ENCODE measurements at regions not wholly inside any gene's neighbourhood (a gene's known extent, or its start where the extent isn't known, plus 50 kb on each side); places are given as distances from the start of the nearest gene placed in this dataset.

- Histone ChIP-seq H3K4me3 (no peak overlapping the region), H3K9me3 (no peaks in the 10 kb centered on the region), H3K4me1 (peaks cover 11% of the 10 kb centered on the region), H3K27me3 (ENCODE audit: low read depth) (no peaks in the 10 kb centered on the region), H3K36me3 (replicated peaks) (no peaks in the 10 kb centered on the region; the same call in 1 of the 2 replicates)
- in situ Hi-C loops (cut with MboI; ENCODE audit: low sequenced_read_pairs), result loop anchor here (25.0 kb wide), 1 partner anchor 674 kb away; the partner anchor contains the start of gene FAT4
- no peak for DNase-seq (ENCODE audit: low spot score in 2 of 2)
Observed at GRCh38 chr4:125986307-125986706, 671.6 kb downstream of the FAT4 start.

- no peak overlapping the region for H3K4me3 ChIP-seq
- in situ Hi-C loops (cut with MboI; ENCODE audit: low sequenced_read_pairs), result loop anchor here (25.0 kb wide), 1 partner anchor 676 kb away; the partner anchor contains the start of gene FAT4
- H3K27me3 ChIP-seq (ENCODE audit: low read depth), result no peaks in the 10 kb centered on the region
- H3K36me3 ChIP-seq (replicated peaks), result no peaks in the 10 kb centered on the region; the same call in 1 of the 2 replicates
- DNase-seq (ENCODE audit: low spot score in 2 of 2), result no peak
- peaks cover 11% of the 10 kb centered on the region for H3K4me1 ChIP-seq
- H3K9me3 ChIP-seq, result no peaks in the 10 kb centered on the region
Observed at GRCh38 chr4:125988464-125988863, 673.7 kb downstream of the FAT4 start.

DNA sequence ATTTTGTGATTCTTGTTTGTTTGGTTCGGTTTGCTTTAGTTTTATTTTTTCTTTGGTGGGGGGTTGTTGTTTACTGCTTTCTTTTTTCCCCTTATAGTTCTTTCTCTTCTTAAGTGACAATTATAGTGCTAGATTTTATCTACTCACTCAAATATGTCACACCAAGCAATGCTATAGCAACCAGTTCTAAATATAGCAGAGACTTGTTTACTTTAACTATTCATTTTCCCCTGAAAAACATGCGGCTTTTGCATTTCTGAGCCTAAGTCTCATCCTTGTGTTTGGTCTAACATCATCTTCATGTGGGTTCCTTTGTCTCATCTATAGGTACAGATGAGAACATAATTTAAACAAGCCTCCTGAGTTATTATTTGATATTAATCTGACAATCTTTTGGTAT is 676.6 kb downstream of the FAT4 start:
- Histone ChIP-seq H3K36me3 (replicated peaks) (no peaks in the 10 kb centered on the region; the same call in 1 of the 2 replicates), H3K4me3 (no peak overlapping the region), H3K9me3 (no peaks in the 10 kb centered on the region), H3K27me3 (ENCODE audit: low read depth) (no peaks in the 10 kb centered on the region), H3K4me1 (no peaks in the 10 kb centered on the region)
- no peak for DNase-seq (ENCODE audit: low spot score in 2 of 2)
- in situ Hi-C loops (cut with MboI; ENCODE audit: low sequenced_read_pairs), result loop anchor here (25.0 kb wide), 1 partner anchor 679 kb away; the partner anchor contains the start of gene FAT4

DNA sequence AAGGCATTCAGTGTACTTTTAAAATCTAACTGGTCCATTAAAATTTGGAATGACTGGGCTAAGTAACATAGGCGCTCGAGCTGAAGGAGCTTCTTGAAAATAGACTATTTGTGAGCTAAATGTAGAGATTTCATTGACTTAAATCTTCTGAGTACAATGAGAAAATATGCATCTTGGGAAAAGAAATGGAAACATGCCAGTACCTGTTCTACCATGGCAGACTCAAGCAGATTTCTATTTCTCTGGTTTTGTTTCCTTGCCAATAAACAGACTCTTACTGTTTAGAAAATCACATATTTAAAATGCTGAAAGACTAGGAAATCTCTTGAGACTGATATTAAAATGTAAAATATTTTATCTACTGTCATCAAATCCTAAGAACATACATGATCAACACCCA is 678.1 kb downstream of the FAT4 start:
- H3K4me3 ChIP-seq, result no peak overlapping the region
- no peaks in the 10 kb centered on the region for H3K4me1 ChIP-seq
- in situ Hi-C loops (cut with MboI; ENCODE audit: low sequenced_read_pairs), result loop anchor here (25.0 kb wide), 1 partner anchor 681 kb away; the partner anchor contains the start of gene FAT4
- no peak for DNase-seq (ENCODE audit: low spot score in 2 of 2)
- no peaks in the 10 kb centered on the region; the same call in 1 of the 2 replicates for H3K36me3 ChIP-seq (replicated peaks)
- H3K9me3 ChIP-seq, result no peaks in the 10 kb centered on the region
- H3K27me3 ChIP-seq (ENCODE audit: low read depth), result no peaks in the 10 kb centered on the region

GRCh38 chr4:125994024-125994423 is 679.3 kb downstream of the FAT4 start:
- Histone ChIP-seq H3K9me3 (no peaks in the 10 kb centered on the region), H3K4me1 (no peaks in the 10 kb centered on the region), H3K4me3 (no peak overlapping the region), H3K27me3 (ENCODE audit: low read depth) (no peaks in the 10 kb centered on the region), H3K36me3 (replicated peaks) (no peaks in the 10 kb centered on the region; the same call in 1 of the 2 replicates)
- no peak for DNase-seq (ENCODE audit: low spot score in 2 of 2)
- in situ Hi-C loops (cut with MboI; ENCODE audit: low sequenced_read_pairs), result loop anchor here (25.0 kb wide), 1 partner anchor 682 kb away; the partner anchor contains the start of gene FAT4

DNA sequence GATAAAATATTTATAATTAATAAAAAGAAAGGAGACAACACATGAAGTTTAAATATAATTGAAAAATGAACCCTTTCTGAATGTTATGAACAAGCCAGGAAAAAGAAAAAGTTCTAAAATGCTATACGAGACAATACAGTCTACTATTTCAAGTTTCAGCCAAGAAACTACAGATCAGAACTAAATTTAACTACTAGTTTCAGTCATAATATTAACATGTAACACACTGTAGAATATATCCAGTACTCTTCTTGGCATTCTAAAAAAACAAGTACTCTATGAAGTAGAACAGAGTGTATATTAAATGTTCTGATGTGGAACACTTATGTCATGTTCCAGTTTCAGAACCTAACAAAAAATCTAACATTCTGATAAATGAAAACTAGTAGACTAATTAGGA is 679.7 kb downstream of the FAT4 start:
- H3K4me1 ChIP-seq, result no peaks in the 10 kb centered on the region
- in situ Hi-C loops (cut with MboI; ENCODE audit: low sequenced_read_pairs), result loop anchor here (25.0 kb wide), 1 partner anchor 682 kb away; the partner anchor contains the start of gene FAT4
- H3K4me3 ChIP-seq, result no peak overlapping the region
- no peaks in the 10 kb centered on the region for H3K9me3 ChIP-seq
- no peaks in the 10 kb centered on the region for H3K36me3 ChIP-seq (replicated peaks)
- no peak for DNase-seq (ENCODE audit: low spot score in 2 of 2)
- H3K27me3 ChIP-seq (ENCODE audit: low read depth), result no peaks in the 10 kb centered on the region

- H3K9me3 ChIP-seq, result no peaks in the 10 kb centered on the region
- no peak overlapping the region for H3K4me3 ChIP-seq
- in situ Hi-C loops (cut with MboI; ENCODE audit: low sequenced_read_pairs), result no loop called here
- no peaks in the 10 kb centered on the region for H3K27me3 ChIP-seq (ENCODE audit: low read depth)
- peak; percentile 44 to 45 for DNase-seq (ENCODE audit: low spot score in 2 of 2)
- peaks cover 25% of the 10 kb centered on the region for H3K4me1 ChIP-seq
- H3K36me3 ChIP-seq (replicated peaks), result no peaks in the 10 kb centered on the region
Observed at GRCh38 chr4:126004941-126005340, 690.2 kb downstream of the FAT4 start.

- no peak overlapping the region for H3K4me3 ChIP-seq
- no peaks in the 10 kb centered on the region for H3K27me3 ChIP-seq (ENCODE audit: low read depth)
- DNase-seq (ENCODE audit: low spot score in 2 of 2), result no peak
- H3K4me1 ChIP-seq, result peaks cover 17% of the 10 kb centered on the region
- in situ Hi-C loops (cut with MboI; ENCODE audit: low sequenced_read_pairs), result no loop called here
- no peaks in the 10 kb centered on the region for H3K9me3 ChIP-seq
- H3K36me3 ChIP-seq (replicated peaks), result no peaks in the 10 kb centered on the region
Observed at GRCh38 chr4:126007142-126007541, 692.4 kb downstream of the FAT4 start.

DNA sequence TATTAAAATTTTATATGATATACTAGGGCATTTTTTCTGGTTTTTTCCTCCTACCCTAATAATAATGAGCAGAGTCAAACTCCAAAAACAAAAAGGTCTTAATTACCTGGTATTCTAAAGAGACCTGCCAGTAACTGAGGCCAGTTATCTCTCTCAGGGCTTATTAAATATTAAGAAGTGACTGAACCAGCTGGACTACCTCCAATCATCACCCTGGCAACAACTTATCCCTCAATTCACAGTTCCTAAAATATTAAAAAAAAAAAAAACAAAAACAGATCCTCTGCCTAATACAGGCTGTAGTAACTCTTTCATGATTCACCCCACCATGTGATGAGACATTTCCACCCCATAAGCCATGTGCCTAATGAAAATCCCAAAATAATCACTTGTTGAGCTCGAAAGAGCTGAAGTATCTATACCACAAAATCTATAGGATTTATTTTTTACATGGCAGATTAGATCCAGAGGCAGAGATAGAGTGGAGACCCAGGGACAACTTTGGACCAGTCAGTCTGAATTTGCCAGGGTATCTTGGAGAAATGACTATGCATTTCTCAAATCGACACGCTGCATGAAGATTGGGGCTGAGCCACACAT is 698.0 kb downstream of the FAT4 start:
- Histone ChIP-seq H3K4me1 (no peaks in the 10 kb centered on the region), H3K9me3 (no peaks in the 10 kb centered on the region), H3K36me3 (replicated peaks) (no peaks in the 10 kb centered on the region), H3K27me3 (ENCODE audit: low read depth) (no peaks in the 10 kb centered on the region), H3K4me3 (no peak overlapping the region)
- in situ Hi-C loops (cut with MboI; ENCODE audit: low sequenced_read_pairs), result no loop called here
- DNase-seq (ENCODE audit: low spot score in 2 of 2), result no peak

DNA sequence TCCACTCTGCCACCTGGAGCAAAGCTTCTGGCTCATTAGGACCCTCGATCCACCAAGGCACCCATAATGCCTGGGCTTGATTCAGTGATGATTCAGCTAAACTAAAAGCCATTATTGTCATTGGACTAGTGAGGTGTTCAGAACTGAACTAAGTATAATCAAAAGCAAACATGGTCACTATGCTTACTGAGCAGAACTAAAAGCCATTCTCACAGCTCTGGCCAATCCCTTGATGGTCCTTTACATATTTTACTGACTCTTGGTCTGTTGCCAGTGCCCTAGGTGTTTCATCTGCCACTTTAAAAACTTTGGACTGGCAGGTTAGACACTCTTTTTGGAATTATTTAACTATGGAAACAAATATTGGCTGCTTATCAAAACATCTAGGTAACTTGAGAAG is 703.5 kb downstream of the FAT4 start:
- no peaks in the 10 kb centered on the region for H3K27me3 ChIP-seq (ENCODE audit: low read depth)
- no peaks in the 10 kb centered on the region for H3K36me3 ChIP-seq (replicated peaks)
- H3K4me1 ChIP-seq, result no peaks in the 10 kb centered on the region
- no peak for DNase-seq (ENCODE audit: low spot score in 2 of 2)
- in situ Hi-C loops (cut with MboI; ENCODE audit: low sequenced_read_pairs), result no loop called here
- H3K9me3 ChIP-seq, result no peaks in the 10 kb centered on the region
- no peak overlapping the region for H3K4me3 ChIP-seq

GRCh38 chr4:126023896-126024295 is 709.1 kb downstream of the FAT4 start:
- peaks cover 9% of the 10 kb centered on the region for H3K4me1 ChIP-seq
- no peaks in the 10 kb centered on the region for H3K27me3 ChIP-seq (ENCODE audit: low read depth)
- no peak for DNase-seq (ENCODE audit: low spot score in 2 of 2)
- in situ Hi-C loops (cut with MboI; ENCODE audit: low sequenced_read_pairs), result no loop called here
- no peak overlapping the region for H3K4me3 ChIP-seq
- H3K9me3 ChIP-seq, result no peaks in the 10 kb centered on the region
- H3K36me3 ChIP-seq (replicated peaks), result no peaks in the 10 kb centered on the region

- no peaks in the 10 kb centered on the region for H3K27me3 ChIP-seq (ENCODE audit: low read depth)
- H3K36me3 ChIP-seq (replicated peaks), result no peaks in the 10 kb centered on the region
- peaks cover 9% of the 10 kb centered on the region for H3K4me1 ChIP-seq
- in situ Hi-C loops (cut with MboI; ENCODE audit: low sequenced_read_pairs), result no loop called here
- H3K9me3 ChIP-seq, result no peaks in the 10 kb centered on the region
- DNase-seq (ENCODE audit: low spot score in 2 of 2), result no peak
- no peak overlapping the region for H3K4me3 ChIP-seq
Observed at GRCh38 chr4:126027601-126028000, 712.8 kb downstream of the FAT4 start.

DNA sequence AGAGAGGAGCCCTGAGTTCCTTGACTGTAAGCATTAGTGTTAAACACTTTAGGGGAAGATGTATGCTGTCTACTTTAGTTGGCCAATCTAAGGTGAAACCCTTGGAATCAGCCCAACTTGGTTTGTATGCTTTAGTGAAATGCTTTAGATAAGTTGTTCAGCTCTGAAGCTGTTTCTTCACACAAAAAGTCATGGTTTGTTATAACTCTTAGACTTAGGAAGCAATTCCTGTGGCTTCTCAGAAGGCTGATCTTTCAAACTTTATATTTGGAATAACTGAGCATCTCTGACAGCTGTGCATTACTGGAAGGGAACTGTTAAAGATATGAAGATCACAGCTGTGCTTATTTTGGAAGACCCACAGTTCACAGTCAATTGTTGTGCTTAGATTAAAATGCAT is 714.1 kb downstream of the FAT4 start:
- in situ Hi-C loops (cut with MboI; ENCODE audit: low sequenced_read_pairs), result no loop called here
- Histone ChIP-seq H3K9me3 (no peaks in the 10 kb centered on the region), H3K27me3 (ENCODE audit: low read depth) (no peaks in the 10 kb centered on the region), H3K4me1 (peaks cover 6% of the 10 kb centered on the region), H3K36me3 (replicated peaks) (no peaks in the 10 kb centered on the region), H3K4me3 (no peak overlapping the region)
- DNase-seq (ENCODE audit: low spot score in 2 of 2), result no peak

DNA sequence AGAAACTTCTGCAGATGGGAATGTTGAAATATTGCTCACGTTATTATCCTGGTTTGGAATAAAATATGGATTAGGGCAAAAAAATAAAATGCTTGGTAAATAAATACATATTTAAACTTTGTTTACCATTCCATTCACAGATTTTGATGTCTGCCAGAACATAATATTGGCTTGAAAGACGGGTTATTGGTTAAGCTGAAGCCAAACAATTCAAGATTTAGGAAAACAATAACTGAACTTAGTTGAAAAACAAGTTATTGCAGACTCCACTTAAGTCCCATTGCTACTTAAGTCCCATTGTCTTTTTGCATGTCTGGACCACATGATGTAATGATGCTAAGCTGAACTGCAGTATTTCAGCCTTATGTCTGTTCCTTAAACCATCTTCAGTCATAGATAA is 722.5 kb downstream of the FAT4 start:
- no peaks in the 10 kb centered on the region for H3K27me3 ChIP-seq (ENCODE audit: low read depth)
- no peak for DNase-seq (ENCODE audit: low spot score in 2 of 2)
- in situ Hi-C loops (cut with MboI; ENCODE audit: low sequenced_read_pairs), result no loop called here

More for the DNA sequence above, 722.5 kb downstream of the FAT4 start:
- Histone ChIP-seq H3K9me3 (no peaks in the 10 kb centered on the region), H3K36me3 (replicated peaks) (no peaks in the 10 kb centered on the region), H3K4me3 (no peak overlapping the region), H3K4me1 (peaks cover 3% of the 10 kb centered on the region; the same call in 1 of the 2 replicates)
